OCI-LY1 (cell line): ENCODE measurements at regions not wholly inside any gene's neighbourhood (a gene's known extent, or its start where the extent isn't known, plus 50 kb on each side); places are given as distances from the start of the nearest gene placed in this dataset.

Experiments used
- H2AFZ ChIP-seq: fragments of 200-600 bp; sonication (generic), shearing (Covaris generic); 2 replicates; pipeline ENCODE4 v1.6.0; 2014; ENCODE audit warnings: antibody characterized with exemption, mild to moderate bottlenecking, low read length
- H3F3A ChIP-seq: fragments of 200-600 bp; sonication (generic), shearing (Covaris generic); 2 replicates; pipeline ENCODE4 v1.6.0; 2014; ENCODE audit warnings: mild to moderate bottlenecking, antibody characterized with exemption, low read length, moderate library complexity; ENCODE audit not compliant: insufficient read depth
- H3K27ac ChIP-seq: fragments of 200-600 bp; sonication (generic); 2 replicates; pipeline ENCODE4 v1.5.1; 2014; ENCODE audit warnings: low read length, mixed run types, mild to moderate bottlenecking, low read depth; ENCODE audit not compliant: poor library complexity, severe bottlenecking
- H3K27me3 ChIP-seq: fragments of 200-600 bp; sonication (generic); 2 replicates; pipeline ENCODE4 v1.6.0; 2014; ENCODE audit warnings: antibody characterized with exemption, mild to moderate bottlenecking, low read length, moderate library complexity; ENCODE audit not compliant: insufficient read depth
- H3K36me3 ChIP-seq: fragments of 200-600 bp; sonication (generic); 2 replicates; pipeline ENCODE4 v1.6.1; 2014; ENCODE audit warnings: mild to moderate bottlenecking, antibody characterized with exemption, low read length, moderate library complexity, mixed read lengths; ENCODE audit not compliant: insufficient read depth
- H3K4me1 ChIP-seq: fragments of 200-600 bp; sonication (generic); 2 replicates; pipeline ENCODE4 v1.5.1; 2014; ENCODE audit warnings: mild to moderate bottlenecking, low read length, moderate library complexity; ENCODE audit not compliant: insufficient read depth, severe bottlenecking
- H3K4me2 ChIP-seq: fragments of 200-600 bp; sonication (generic), shearing (Covaris generic); 2 replicates; pipeline ENCODE4 v1.6.1; 2014; ENCODE audit warnings: low read length
- H3K4me3 ChIP-seq: fragments of 200-600 bp; sonication (generic); 2 replicates; pipeline ENCODE4 v1.5.1; 2014; ENCODE audit warnings: low read length, low read depth, mild to moderate bottlenecking, mixed read lengths; ENCODE audit not compliant: poor library complexity, severe bottlenecking
- H3K79me2 ChIP-seq: fragments of 200-600 bp; shearing (Covaris generic); 2 replicates; pipeline ENCODE4 v1.6.1; 2016; ENCODE audit warnings: mixed run types, low read length, mixed read lengths; ENCODE audit not compliant: insufficient read depth
- H3K9ac ChIP-seq: fragments of 200-600 bp; sonication (generic), shearing (Covaris generic); 2 replicates; pipeline ENCODE4 v1.6.1; 2014; ENCODE audit warnings: mild to moderate bottlenecking, low read length, mixed read lengths
- H3K9me2 ChIP-seq: fragments of 200-600 bp; sonication (generic), shearing (Covaris generic); 2 replicates; pipeline ENCODE4 v1.6.1; 2014; ENCODE audit warnings: low read depth, mild to moderate bottlenecking, low read length, mixed read lengths
- H3K9me3 ChIP-seq: fragments of 200-600 bp; shearing (Covaris generic); 2 replicates; pipeline ENCODE4 v1.6.1; 2014; ENCODE audit warnings: low read length, mixed read lengths
- H4K20me1 ChIP-seq: fragments of 200-600 bp; sonication (generic), shearing (Covaris generic); 2 replicates; pipeline ENCODE4 v1.6.0; 2016; ENCODE audit warnings: mild to moderate bottlenecking, low read length; ENCODE audit not compliant: insufficient read depth
- CTCF ChIP-seq: fragments of 200-600 bp; sonication (generic), shearing (Covaris generic); IDR thresholded peaks from 2 replicates; pipeline ENCODE4 v1.5.1; 2017; ENCODE audit warnings: mild to moderate bottlenecking, antibody characterized with exemption, low read length, moderate library complexity, mixed read lengths
- EZH2 ChIP-seq: fragments of 200-600 bp; sonication (generic), shearing (Covaris generic); IDR thresholded peaks from 2 replicates; pipeline ENCODE4 v1.8.0; 2017; ENCODE audit warnings: borderline replicate concordance, mixed run types, mild to moderate bottlenecking, antibody characterized with exemption, low read length, moderate library complexity, mixed read lengths

- H3K4me2 ChIP-seq, result no peak overlapping the region
- H3K79me2 ChIP-seq, result no peaks in the 10 kb centered on the region
- no peaks in the 10 kb centered on the region for H3K9me3 ChIP-seq
- H3K9ac ChIP-seq, result no peak overlapping the region
- H3K36me3 ChIP-seq, result no peaks in the 10 kb centered on the region
- no peak overlapping the region for H2AFZ ChIP-seq
- H3K27me3 ChIP-seq, result no peaks in the 10 kb centered on the region
- H3K9me2 ChIP-seq, result no peaks in the 10 kb centered on the region
- no peak overlapping the region for H3K4me3 ChIP-seq
- no peaks in the 10 kb centered on the region for H3K4me1 ChIP-seq
- H3F3A ChIP-seq, result no peaks in the 10 kb centered on the region
- H4K20me1 ChIP-seq, result no peaks in the 10 kb centered on the region
- no peak overlapping the region for H3K27ac ChIP-seq
- TF ChIP-seq CTCF (no peak), EZH2 (no peak)
Measured at GRCh38 chr2:40628556-40628955, 176.7 kb upstream of the SLC8A1 start.

- Histone ChIP-seq H3F3A (no peaks in the 10 kb centered on the region), H3K36me3 (no peaks in the 10 kb centered on the region), H4K20me1 (no peaks in the 10 kb centered on the region), H3K4me3 (no peak overlapping the region), H3K9me2 (no peaks in the 10 kb centered on the region), H2AFZ (no peak overlapping the region), H3K27me3 (no peaks in the 10 kb centered on the region), H3K4me1 (no peaks in the 10 kb centered on the region), H3K9me3 (no peaks in the 10 kb centered on the region), H3K27ac (no peak overlapping the region), H3K79me2 (no peaks in the 10 kb centered on the region), H3K9ac (no peak overlapping the region), H3K4me2 (no peak overlapping the region)
- no peak for TF ChIP-seq EZH2
- no peak for TF ChIP-seq CTCF
Measured at GRCh38 chr2:40629768-40630434, 178.0 kb upstream of the SLC8A1 start.

GRCh38 chr2:40639320-40639719 lies 187.4 kb upstream of the SLC8A1 start:
- no peaks in the 10 kb centered on the region for H3K9me3 ChIP-seq
- H2AFZ ChIP-seq, result no peak overlapping the region

GRCh38 chr2:40642237-40642636 lies 190.3 kb upstream of the SLC8A1 start:
- Histone ChIP-seq H3K36me3 (no peaks in the 10 kb centered on the region), H3K9me3 (no peaks in the 10 kb centered on the region), H3K27ac (no peak overlapping the region), H3K4me1 (no peaks in the 10 kb centered on the region), H3K9me2 (no peaks in the 10 kb centered on the region), H3K27me3 (no peaks in the 10 kb centered on the region), H3K9ac (no peak overlapping the region), H4K20me1 (no peaks in the 10 kb centered on the region), H3K79me2 (no peaks in the 10 kb centered on the region), H2AFZ (no peak overlapping the region), H3K4me3 (no peak overlapping the region), H3K4me2 (no peak overlapping the region), H3F3A (no peaks in the 10 kb centered on the region; the same call in 1 of the 2 replicates)
- TF ChIP-seq EZH2 (no peak), CTCF (no peak)

More at GRCh38 chr2:40639320-40639719, 187.4 kb upstream of the SLC8A1 start:
- no peak overlapping the region for H3K4me2 ChIP-seq
- no peaks in the 10 kb centered on the region for H3K27me3 ChIP-seq
- no peak overlapping the region for H3K27ac ChIP-seq
- TF ChIP-seq EZH2, result no peak
- no peaks in the 10 kb centered on the region for H3K79me2 ChIP-seq
- no peaks in the 10 kb centered on the region for H3K9me2 ChIP-seq
- H3K36me3 ChIP-seq, result no peaks in the 10 kb centered on the region
- no peak overlapping the region for H3K9ac ChIP-seq
- H4K20me1 ChIP-seq, result no peaks in the 10 kb centered on the region
- H3F3A ChIP-seq, result no peaks in the 10 kb centered on the region
- no peak overlapping the region for H3K4me3 ChIP-seq
- H3K4me1 ChIP-seq, result no peaks in the 10 kb centered on the region
